ENCODE measurements at regions not wholly inside any gene's neighbourhood (a gene's known extent, or its start where the extent isn't known, plus 50 kb on each side); places are given as distances from the start of the nearest gene placed in this dataset.

GRCh38 chr10:123568751-123569150 lies 97.4 kb upstream of the GPR26 start:
- TF ChIP-seq, protein P1, sequence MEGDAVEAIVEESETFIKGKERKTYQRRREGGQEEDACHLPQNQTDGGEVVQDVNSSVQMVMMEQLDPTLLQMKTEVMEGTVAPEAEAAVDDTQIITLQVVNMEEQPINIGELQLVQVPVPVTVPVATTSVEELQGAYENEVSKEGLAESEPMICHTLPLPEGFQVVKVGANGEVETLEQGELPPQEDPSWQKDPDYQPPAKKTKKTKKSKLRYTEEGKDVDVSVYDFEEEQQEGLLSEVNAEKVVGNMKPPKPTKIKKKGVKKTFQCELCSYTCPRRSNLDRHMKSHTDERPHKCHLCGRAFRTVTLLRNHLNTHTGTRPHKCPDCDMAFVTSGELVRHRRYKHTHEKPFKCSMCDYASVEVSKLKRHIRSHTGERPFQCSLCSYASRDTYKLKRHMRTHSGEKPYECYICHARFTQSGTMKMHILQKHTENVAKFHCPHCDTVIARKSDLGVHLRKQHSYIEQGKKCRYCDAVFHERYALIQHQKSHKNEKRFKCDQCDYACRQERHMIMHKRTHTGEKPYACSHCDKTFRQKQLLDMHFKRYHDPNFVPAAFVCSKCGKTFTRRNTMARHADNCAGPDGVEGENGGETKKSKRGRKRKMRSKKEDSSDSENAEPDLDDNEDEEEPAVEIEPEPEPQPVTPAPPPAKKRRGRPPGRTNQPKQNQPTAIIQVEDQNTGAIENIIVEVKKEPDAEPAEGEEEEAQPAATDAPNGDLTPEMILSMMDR (IDR thresholded peaks at IDR 0.05), result no peak
- no peak for TF ChIP-seq POLR2AphosphoS5 (IDR thresholded peaks at IDR 0.05; ENCODE audit: insufficient read depth in 1 of 2, low read depth in 1 of 2)
- TF ChIP-seq POLR2A (IDR thresholded peaks at IDR 0.05), result no peak

Measured in vagina (tissue), 2 donors.